Gastrocnemius medialis (tissue), 4 donors: ENCODE measurements at regions not wholly inside any gene's neighbourhood (a gene's known extent, or its start where the extent isn't known, plus 50 kb on each side); places are given as distances from the start of the nearest gene placed in this dataset.

ENCODE experiments used
- POLR2A ChIP-seq, 2 donors: fragments of 450-650 bp; IDR thresholded peaks; one replicate each; pipeline ENCODE4 v1.6.1; 2017; ENCODE audit warnings: antibody characterized with exemption in 2 of 2, mild to moderate bottlenecking in 2 of 2, moderate library complexity in 2 of 2
- TF ChIP-seq, protein P1 (sequence below), 5 experiments: fragments of 450-650 bp in 3 of 5; fragments of 200-600 bp in 2 of 5; sonication (generic) in 2 of 5; IDR thresholded peaks in 4 of 5; conservative IDR thresholded peaks in 1 of 5; 1 replicate in 4 of 5; 2 replicates in 1 of 5; pipeline ENCODE4 v1.5.1; 2016 to 2019; ENCODE audit warnings: antibody characterized with exemption in 5 of 5, mild to moderate bottlenecking in 3 of 5, moderate library complexity in 3 of 5

DNA sequence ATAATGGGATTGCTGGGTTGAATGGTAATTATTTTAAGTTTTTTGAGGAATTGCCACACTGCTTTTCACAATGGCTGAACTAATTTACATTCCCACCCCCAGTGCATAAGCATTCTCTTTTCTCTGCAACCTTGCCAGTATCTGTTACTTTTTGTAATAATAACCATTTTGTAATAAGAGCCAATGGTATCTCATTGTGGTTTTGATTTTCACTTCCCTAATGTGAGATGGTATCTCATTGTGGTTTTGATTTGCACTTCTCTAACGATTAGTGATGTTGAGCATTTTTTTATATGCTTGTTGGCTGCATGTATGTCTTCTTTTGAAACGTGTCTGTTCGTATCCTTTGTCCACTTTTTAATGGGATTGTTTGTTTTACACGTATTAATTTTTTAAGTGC is 213.1 kb upstream of the HDX start:
- TF ChIP-seq, protein P1, sequence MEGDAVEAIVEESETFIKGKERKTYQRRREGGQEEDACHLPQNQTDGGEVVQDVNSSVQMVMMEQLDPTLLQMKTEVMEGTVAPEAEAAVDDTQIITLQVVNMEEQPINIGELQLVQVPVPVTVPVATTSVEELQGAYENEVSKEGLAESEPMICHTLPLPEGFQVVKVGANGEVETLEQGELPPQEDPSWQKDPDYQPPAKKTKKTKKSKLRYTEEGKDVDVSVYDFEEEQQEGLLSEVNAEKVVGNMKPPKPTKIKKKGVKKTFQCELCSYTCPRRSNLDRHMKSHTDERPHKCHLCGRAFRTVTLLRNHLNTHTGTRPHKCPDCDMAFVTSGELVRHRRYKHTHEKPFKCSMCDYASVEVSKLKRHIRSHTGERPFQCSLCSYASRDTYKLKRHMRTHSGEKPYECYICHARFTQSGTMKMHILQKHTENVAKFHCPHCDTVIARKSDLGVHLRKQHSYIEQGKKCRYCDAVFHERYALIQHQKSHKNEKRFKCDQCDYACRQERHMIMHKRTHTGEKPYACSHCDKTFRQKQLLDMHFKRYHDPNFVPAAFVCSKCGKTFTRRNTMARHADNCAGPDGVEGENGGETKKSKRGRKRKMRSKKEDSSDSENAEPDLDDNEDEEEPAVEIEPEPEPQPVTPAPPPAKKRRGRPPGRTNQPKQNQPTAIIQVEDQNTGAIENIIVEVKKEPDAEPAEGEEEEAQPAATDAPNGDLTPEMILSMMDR (IDR thresholded peaks at IDR 0.05 in 4 of 5, conservative IDR thresholded peaks at IDR 0.05 in 1 of 5) = no peak
- no peak for TF ChIP-seq POLR2A (IDR thresholded peaks at IDR 0.05)
